GM21737 (cell line): ENCODE measurements at regions not wholly inside any gene's neighbourhood (a gene's known extent, or its start where the extent isn't known, plus 50 kb on each side); places are given as distances from the start of the nearest gene placed in this dataset.
"Not testable (repeated sequence)": the region's sequence is repeated elsewhere in the genome, so short reads cannot be mapped to it uniquely, and the experiment has no call there.

Source experiments
- ATAC-seq: cut with Tn5 transposase; IDR thresholded peaks from one replicate; pipeline ENCODE4 v1.9.1; 2021; ENCODE audit warnings: mild to moderate bottlenecking, moderate library complexity; ENCODE audit not compliant: unreplicated experiment

- no peak for ATAC-seq
These were observed 140.8 kb upstream of the CLINT1 start for GRCh38 chr5:157999696-158000095.

- no peak for ATAC-seq
These were observed 139.1 kb upstream of the CLINT1 start for GRCh38 chr5:157997991-157998504.

GRCh38 chr5:157994906-157995519, 136.1 kb upstream of the CLINT1 start:
- ATAC-seq: peak; percentile 67

GRCh38 chr5:157993986-157994691, 135.2 kb upstream of the CLINT1 start:
- no peak for ATAC-seq

- no peak for ATAC-seq
These were observed 134.3 kb upstream of the CLINT1 start for GRCh38 chr5:157993201-157993600.

GRCh38 chr5:157990583-157991181, 131.7 kb upstream of the CLINT1 start:
- ATAC-seq: no peak

GRCh38 chr5:157989296-157989695, 130.4 kb upstream of the CLINT1 start:
- no peak for ATAC-seq

- ATAC-seq: no peak
These were observed 128.3 kb upstream of the CLINT1 start for GRCh38 chr5:157987259-157987658.

- no peak for ATAC-seq
These were observed 127.6 kb upstream of the CLINT1 start for GRCh38 chr5:157986431-157986990.

GRCh38 chr5:157984611-157985010, 125.7 kb upstream of the CLINT1 start:
- ATAC-seq: no peak

- no peak for ATAC-seq
These were observed 125.1 kb upstream of the CLINT1 start for GRCh38 chr5:157983906-157984551.

GRCh38 chr5:157978061-157978460, 119.1 kb upstream of the CLINT1 start:
- no peak for ATAC-seq

- no peak for ATAC-seq
These were observed 117.5 kb upstream of the CLINT1 start for GRCh38 chr5:157976429-157976828.

- no peak for ATAC-seq
These were observed 113.6 kb upstream of the CLINT1 start for GRCh38 chr5:157972579-157972978.

GRCh38 chr5:157971571-157972216, 112.7 kb upstream of the CLINT1 start:
- no peak for ATAC-seq

GRCh38 chr5:157968570-157968969, 109.6 kb upstream of the CLINT1 start:
- not testable (repeated sequence) for ATAC-seq

- no peak for ATAC-seq
These were observed 107.0 kb upstream of the CLINT1 start for GRCh38 chr5:157965989-157966388.

- ATAC-seq: no peak
These were observed 106.2 kb upstream of the CLINT1 start for GRCh38 chr5:157965040-157965678.

- no peak for ATAC-seq
These were observed 104.8 kb upstream of the CLINT1 start for GRCh38 chr5:157963761-157964160.

GRCh38 chr5:157963244-157963643, 104.3 kb upstream of the CLINT1 start:
- ATAC-seq: no peak
